ENCODE measurements at regions not wholly inside any gene's neighbourhood (a gene's known extent, or its start where the extent isn't known, plus 50 kb on each side); places are given as distances from the start of the nearest gene placed in this dataset.
"Not testable (repeated sequence)": the region's sequence is repeated elsewhere in the genome, so short reads cannot be mapped to it uniquely, and the experiment has no call there.

- 86% methylated on average over 1 of the region's 36 CpGs; no CpG with 5 or more reads in 1 of the 2 donors for WGBS, 2 donors
- not testable (repeated sequence) for H3K9me3 ChIP-seq; H3K27me3 ChIP-seq; H3K27ac ChIP-seq; H3K36me3 ChIP-seq; ATAC-seq (ENCODE audit: low FRiP score in 2 of 2); H3K4me1 ChIP-seq; H3K4me3 ChIP-seq
- peak in 1 of 2 donors; percentile 60 for DNase-seq
Observed at GRCh38 chr15:21174761-21175160, 265.5 kb downstream of the POTEB3 start.

- H3K27me3 ChIP-seq; H3K27ac ChIP-seq; H3K9me3 ChIP-seq; H3K4me3 ChIP-seq; H3K4me1 ChIP-seq; H3K36me3 ChIP-seq; ATAC-seq (ENCODE audit: low FRiP score in 2 of 2): not testable (repeated sequence)
- peak in 1 of 2 donors; percentile 75 for DNase-seq
- no CpG with 5 or more reads among the region's 24 CpGs for WGBS, 2 donors
Observed at GRCh38 chr15:21151203-21151966, 285.3 kb upstream of the POTEB2 start.

- not testable (repeated sequence) for H3K4me1 ChIP-seq; ATAC-seq (ENCODE audit: low FRiP score in 2 of 2); H3K9me3 ChIP-seq; H3K4me3 ChIP-seq; H3K27ac ChIP-seq; H3K27me3 ChIP-seq; H3K36me3 ChIP-seq
- DNase-seq, result peak in 1 of 2 donors; percentile 6
- WGBS, 2 donors, result no CpG with 5 or more reads among the region's 5 CpGs
Observed at GRCh38 chr15:21148136-21148535, 282.0 kb upstream of the POTEB2 start.

GRCh38 chr15:21133893-21134292, 267.8 kb upstream of the POTEB2 start:
- not testable (repeated sequence) for ATAC-seq (ENCODE audit: low FRiP score in 2 of 2); DNase-seq; H3K9me3 ChIP-seq; H3K27me3 ChIP-seq; H3K4me3 ChIP-seq; H3K27ac ChIP-seq; H3K4me1 ChIP-seq; H3K36me3 ChIP-seq
- WGBS, 2 donors, result no CpG with 5 or more reads among the region's 7 CpGs

- 0 to 35% methylated on average over 1 to 2 of the region's 4 CpGs for WGBS, 2 donors
- H3K9me3 ChIP-seq, H3K4me1 ChIP-seq, H3K27ac ChIP-seq, H3K27me3 ChIP-seq, H3K4me3 ChIP-seq, H3K36me3 ChIP-seq: not testable (repeated sequence)
- ATAC-seq (ENCODE audit: low FRiP score in 2 of 2) (peak; percentile 63 to 73), DNase-seq (peak; percentile 20 to 87)
Observed at GRCh38 chr15:21112271-21113053, 246.3 kb upstream of the POTEB2 start.

- DNase-seq, result peak; percentile 40 to 92
- ATAC-seq (ENCODE audit: low FRiP score in 2 of 2); H3K36me3 ChIP-seq; H3K9me3 ChIP-seq; H3K27ac ChIP-seq; H3K4me1 ChIP-seq; H3K27me3 ChIP-seq; H3K4me3 ChIP-seq: not testable (repeated sequence)
- 73% methylated on average over 1 to 2 of the region's 2 CpGs for WGBS, 2 donors
Observed at GRCh38 chr15:21111861-21112260, 245.7 kb upstream of the POTEB2 start.

- not testable (repeated sequence) for H3K27ac ChIP-seq; H3K27me3 ChIP-seq; H3K9me3 ChIP-seq; H3K4me3 ChIP-seq; ATAC-seq (ENCODE audit: low FRiP score in 2 of 2); H3K36me3 ChIP-seq; H3K4me1 ChIP-seq
- no CpG with 5 or more reads among the region's 4 CpGs for WGBS, 2 donors
- DNase-seq, result peak in 1 of 2 donors; percentile 85
Observed at GRCh38 chr15:21111172-21111571, 245.1 kb upstream of the POTEB2 start.

- H3K36me3 ChIP-seq, H3K9me3 ChIP-seq, H3K4me1 ChIP-seq, H3K4me3 ChIP-seq, H3K27me3 ChIP-seq, H3K27ac ChIP-seq: not testable (repeated sequence)
- DNase-seq (peak; percentile 29 to 97), ATAC-seq (ENCODE audit: low FRiP score in 2 of 2) (peak; percentile 70 to 77)
- WGBS, 2 donors, result 61 to 63% methylated on average over 3 of the region's 5 CpGs
Observed at GRCh38 chr15:21110187-21110804, 244.2 kb upstream of the POTEB2 start.

- not testable (repeated sequence) for H3K27me3 ChIP-seq, H3K4me3 ChIP-seq, H3K4me1 ChIP-seq, H3K36me3 ChIP-seq, H3K9me3 ChIP-seq, DNase-seq, H3K27ac ChIP-seq
- WGBS, 2 donors, result no CpG with 5 or more reads among the region's 3 CpGs
- peak in 1 of 2 donors; percentile 51 for ATAC-seq (ENCODE audit: low FRiP score in 2 of 2)
Observed at GRCh38 chr15:21108384-21108783, 242.3 kb upstream of the POTEB2 start.

GRCh38 chr15:21107399-21108381, 241.6 kb upstream of the POTEB2 start:
- not testable (repeated sequence) for H3K4me1 ChIP-seq, H3K36me3 ChIP-seq, H3K27me3 ChIP-seq, H3K4me3 ChIP-seq, H3K27ac ChIP-seq, H3K9me3 ChIP-seq
- peak; percentile 15 to 95 for DNase-seq
- WGBS, 2 donors, result no CpG with 5 or more reads among the region's 10 CpGs
- peak; percentile 85 to 91 for ATAC-seq (ENCODE audit: low FRiP score in 2 of 2)

GRCh38 chr15:21096599-21096998, 230.5 kb upstream of the POTEB2 start:
- no CpG with 5 or more reads among the region's 2 CpGs for whole genome bisulfite sequencing, 2 donors
- H3K27me3 ChIP-seq; H3K27ac ChIP-seq; H3K36me3 ChIP-seq; ATAC-seq (ENCODE audit: low FRiP score in 2 of 2); H3K4me1 ChIP-seq; DNase-seq; H3K9me3 ChIP-seq; H3K4me3 ChIP-seq: not testable (repeated sequence)

- not testable (repeated sequence) for H3K36me3 ChIP-seq, H3K27me3 ChIP-seq, H3K9me3 ChIP-seq, H3K27ac ChIP-seq, H3K4me3 ChIP-seq, H3K4me1 ChIP-seq, DNase-seq
- no CpG with 5 or more reads among the region's 9 CpGs for WGBS, 2 donors
- peak; percentile 4 to 52 for ATAC-seq (ENCODE audit: low FRiP score in 2 of 2)
Observed at GRCh38 chr15:21079544-21079943, 213.4 kb upstream of the POTEB2 start.
